ENCODE measurements at regions not wholly inside any gene's neighbourhood (a gene's known extent, or its start where the extent isn't known, plus 50 kb on each side); places are given as distances from the start of the nearest gene placed in this dataset.
"Not testable (repeated sequence)": the region's sequence is repeated elsewhere in the genome, so short reads cannot be mapped to it uniquely, and the experiment has no call there.

GRCh38 chr9:41650086-41650485 lies 461.0 kb upstream of the ZNG1F start:
- TF ChIP-seq CTCF, POLR2A (IDR thresholded peaks at IDR 0.05): not testable (repeated sequence)
